ENCODE measurements at regions not wholly inside any gene's neighbourhood (a gene's known extent, or its start where the extent isn't known, plus 50 kb on each side); places are given as distances from the start of the nearest gene placed in this dataset.

DNA sequence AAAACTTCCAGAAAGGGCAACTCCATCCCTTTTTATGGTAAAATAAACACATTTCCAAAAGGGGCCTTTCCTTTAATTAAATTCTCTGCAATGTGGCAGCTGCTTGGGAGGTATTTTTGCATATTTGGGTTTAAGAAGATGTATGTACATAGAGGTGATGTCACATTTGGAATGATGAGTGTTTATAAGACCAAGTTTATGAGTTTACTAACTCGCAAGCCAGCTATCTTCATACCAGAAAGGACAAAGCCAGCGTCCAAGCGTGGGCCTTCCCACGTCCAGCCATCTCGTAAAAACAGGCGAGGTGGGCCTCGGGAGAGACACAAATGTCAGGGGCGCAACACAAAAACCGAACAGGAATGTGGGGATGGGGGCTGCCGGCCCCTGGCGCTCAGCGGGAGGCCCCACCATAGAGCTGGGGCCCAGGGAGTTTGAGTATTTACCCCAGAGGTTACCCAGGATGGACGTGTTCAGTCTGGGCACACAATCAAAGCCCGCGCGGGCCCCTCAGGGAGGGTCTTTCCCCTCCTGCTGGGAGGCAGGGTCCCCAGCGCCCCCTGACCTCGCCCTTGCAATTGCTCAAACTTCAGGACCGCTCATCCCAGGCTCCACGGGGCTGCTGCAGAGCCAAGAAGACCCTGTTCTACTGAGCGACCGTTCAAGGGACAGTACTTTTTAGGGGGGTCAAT is 137.3 kb downstream of the TWIST2 start:
- no peak for DNase-seq (ENCODE audit: low spot score)

DNA sequence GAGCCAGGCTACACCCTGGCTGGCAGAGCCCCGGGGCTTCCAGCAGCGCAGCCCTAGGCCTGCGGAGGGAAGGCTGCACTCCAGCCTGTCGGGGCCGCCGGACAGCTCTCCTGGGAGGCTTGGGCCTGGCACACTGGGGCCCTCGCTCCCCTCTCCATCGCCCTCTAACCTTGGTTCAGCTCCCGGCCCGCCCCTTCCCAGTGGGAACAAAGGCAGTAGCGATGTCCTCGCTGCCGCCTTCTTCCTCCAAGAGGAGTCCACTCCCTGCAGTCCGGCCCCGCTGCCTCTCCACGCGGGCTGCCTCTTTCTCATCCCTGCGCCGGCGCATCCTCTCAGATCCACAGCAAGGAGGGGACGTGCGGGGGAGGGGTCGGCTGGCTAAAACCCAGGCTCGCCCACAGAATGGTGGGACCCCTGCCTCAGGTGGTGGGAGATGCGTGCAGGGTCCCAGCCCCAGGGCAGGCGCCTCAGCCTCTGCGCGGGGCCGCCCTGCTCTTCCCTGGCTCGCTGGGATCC is 138.1 kb downstream of the TWIST2 start:
- no peak for DNase-seq (ENCODE audit: low spot score)

DNA sequence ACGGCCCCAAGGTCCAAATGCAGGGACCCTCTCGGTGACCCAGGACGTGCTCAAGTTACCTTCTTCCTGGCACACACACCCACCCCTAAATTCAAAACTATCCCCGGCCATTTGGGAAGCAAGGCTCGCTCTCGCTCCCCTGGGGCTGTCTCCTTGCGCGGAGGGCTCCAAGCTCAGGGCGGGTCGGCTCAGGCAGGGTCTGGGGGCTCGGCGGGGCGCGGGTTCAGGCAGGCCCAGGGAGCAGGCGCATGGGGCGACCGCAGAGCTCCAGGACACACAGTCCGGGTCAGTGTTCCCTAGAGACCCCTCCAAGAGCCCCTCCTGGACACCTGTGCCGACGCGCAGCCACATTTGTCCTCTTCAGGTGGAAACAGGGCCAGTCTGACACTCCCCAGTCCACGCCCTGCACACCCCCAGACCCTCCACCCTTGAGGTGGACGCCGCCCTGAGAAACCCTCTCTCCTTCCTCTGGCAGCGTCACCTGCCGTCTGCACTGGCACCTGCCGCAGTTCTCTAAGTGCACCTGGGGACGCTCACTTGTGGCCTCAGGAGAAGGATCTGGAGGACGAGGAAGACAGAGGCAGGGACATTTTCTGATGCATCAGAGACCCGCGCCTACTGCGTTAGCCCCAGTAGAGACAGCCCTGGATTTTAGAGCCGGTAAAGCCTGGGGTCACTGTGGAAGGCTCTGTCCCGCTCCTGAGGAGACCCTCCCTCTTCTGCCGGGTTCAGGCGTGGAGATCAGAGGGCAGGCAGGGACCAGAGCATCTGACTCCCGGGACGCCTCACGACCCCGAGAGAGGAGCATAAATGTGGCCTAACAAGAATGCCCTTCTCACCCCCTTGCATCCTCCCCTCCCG is 138.8 kb downstream of the TWIST2 start:
- no peak for DNase-seq (ENCODE audit: low spot score)

DNA sequence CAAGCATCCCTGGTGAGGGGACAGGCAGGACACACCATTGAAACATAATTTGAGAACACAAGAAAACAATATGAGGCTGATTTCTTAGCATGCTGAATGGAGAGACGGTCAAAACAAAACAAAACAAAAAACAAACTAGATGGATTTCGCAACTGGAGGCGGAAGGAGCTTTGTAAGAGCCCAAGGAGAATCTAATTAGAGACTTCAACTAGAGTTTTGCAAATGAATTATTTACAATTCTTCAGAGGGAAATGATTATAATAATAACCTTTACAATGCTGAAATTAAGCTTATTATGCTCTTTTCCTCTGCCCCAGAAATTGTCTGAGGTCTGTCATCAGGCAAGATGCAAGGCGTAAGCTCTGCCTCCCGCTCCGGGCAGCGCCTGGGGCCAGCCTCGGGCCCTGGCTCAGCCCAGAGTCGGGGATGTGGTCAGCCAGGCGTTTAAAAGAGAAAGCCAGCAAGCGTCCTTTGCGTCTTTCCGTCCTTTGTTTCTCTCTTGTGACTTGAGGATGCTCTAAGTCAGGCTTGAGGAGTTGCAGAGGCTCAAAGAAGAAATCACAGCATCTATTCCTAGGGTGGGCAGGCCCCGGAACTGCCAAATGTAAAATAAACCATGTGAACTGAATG is 139.6 kb downstream of the TWIST2 start:
- no peak for DNase-seq (ENCODE audit: low spot score)

DNA sequence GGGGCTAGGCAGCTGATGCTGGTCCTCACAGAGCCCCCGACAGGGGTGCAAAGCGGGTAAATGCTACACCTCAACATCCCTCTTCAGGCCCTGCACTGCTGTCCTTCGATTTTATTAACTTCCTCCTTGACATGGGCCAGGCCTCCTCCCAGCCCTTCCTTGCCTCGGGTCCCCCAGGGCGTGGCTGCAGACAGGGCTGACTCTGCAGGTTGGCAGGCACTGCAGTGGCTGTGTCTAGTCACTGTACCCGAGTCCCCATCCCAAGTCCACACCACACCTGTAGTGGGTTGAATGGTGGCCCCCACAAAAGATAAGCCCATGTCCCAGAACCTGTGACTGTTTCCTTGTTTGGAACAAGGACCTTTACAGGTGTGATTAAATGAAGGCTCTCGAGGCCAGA is 140.2 kb downstream of the TWIST2 start:
- no peak for DNase-seq (ENCODE audit: low spot score)

DNA sequence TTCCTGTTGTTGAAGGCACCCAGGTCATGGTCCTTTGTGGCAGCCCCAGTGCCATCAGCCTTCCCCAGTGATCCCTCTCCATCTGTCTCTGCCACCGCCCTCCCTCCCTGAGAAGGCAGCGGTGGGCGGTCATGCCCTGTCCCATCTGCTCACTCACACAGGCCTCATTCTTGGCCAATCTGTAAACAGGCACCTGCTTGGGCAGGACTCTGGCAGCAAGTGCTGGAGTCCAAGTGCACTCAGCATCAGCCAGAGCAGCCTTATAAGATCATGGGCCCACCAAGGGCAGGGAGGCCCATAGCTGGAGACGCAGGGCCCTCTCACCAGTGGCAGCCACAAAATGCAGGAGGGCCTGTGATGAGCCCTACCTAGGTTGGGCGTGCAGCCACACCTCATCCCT is 140.9 kb downstream of the TWIST2 start:
- no peak for DNase-seq (ENCODE audit: low spot score)

DNA sequence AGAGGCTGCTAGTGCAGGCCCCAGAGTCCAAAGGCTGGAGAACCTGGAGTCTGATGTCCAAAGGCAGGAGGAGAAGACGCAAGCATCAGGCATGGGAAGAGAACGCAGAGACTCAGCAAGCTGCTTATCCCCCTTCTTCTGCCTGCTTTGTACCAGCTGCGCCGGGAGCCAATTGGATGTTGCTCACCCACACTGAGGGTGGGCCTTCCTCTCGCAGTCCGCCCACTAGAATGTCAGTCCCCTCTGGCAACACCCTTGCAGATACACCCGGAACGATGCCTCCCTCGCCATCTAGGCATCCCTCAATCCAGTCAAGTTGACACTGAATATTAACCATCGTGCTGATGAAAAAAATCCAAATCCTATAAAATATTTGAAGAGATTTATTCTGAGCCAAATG is 141.6 kb downstream of the TWIST2 start:
- DNase-seq (ENCODE audit: low spot score) = no peak

DNA sequence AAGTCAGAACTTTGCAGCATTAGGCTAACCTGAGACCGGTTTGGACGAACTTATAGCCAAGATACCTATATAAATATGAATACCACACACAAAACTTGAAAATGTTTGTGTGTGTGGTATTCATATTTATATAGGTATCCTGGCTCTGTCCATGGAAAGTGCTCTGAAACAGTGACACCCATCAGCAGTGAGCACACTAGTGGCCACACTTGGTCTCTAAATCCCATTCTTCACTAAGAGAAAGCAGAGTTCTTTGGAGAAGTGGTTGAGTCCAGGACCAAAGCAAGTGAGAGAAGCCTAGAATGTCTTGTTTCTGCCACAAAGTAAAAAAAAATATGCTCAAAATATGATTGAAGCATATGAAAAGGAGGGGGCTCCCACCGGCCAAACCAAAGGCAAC is 146.5 kb downstream of the TWIST2 start:
- no peak for DNase-seq (ENCODE audit: low spot score)

DNA sequence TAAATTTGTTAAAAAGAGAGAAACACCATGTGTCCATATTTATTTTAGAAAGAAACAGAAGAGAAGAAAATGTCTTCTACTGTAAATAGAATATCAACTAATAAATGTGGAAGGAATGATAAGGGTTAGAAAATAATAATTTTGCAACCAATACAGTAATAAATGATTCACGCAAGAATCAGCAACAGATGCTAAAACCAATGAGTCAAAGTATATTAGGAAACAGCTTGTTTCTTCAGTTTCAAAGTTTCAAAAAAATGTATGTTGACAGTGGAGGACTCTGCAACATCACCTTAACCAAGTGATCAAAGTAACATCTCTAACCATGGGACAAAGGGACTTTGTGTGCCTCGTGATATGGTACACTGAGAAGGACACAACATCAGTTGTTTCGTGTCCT is 147.0 kb downstream of the TWIST2 start:
- no peak for DNase-seq (ENCODE audit: low spot score)

DNA sequence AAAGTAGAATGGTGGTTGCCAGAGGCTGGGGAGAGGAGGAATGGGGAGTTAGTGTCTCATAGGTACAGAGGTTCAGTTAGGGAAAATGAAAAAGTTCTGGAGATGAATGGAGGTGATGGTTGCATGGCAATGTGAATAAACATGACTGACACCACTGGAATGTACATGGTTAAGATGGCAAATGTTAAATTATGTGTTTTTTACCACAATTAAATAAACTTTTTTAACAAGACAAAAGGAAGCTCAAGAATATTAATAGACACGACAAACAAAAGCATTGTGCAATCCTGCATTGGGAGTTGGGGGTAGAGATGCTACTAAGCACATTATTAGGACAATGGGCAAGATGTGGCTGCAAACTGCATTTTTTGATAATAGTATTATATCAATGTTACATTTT is 147.7 kb downstream of the TWIST2 start:
- DNase-seq (ENCODE audit: low spot score) = no peak

DNA sequence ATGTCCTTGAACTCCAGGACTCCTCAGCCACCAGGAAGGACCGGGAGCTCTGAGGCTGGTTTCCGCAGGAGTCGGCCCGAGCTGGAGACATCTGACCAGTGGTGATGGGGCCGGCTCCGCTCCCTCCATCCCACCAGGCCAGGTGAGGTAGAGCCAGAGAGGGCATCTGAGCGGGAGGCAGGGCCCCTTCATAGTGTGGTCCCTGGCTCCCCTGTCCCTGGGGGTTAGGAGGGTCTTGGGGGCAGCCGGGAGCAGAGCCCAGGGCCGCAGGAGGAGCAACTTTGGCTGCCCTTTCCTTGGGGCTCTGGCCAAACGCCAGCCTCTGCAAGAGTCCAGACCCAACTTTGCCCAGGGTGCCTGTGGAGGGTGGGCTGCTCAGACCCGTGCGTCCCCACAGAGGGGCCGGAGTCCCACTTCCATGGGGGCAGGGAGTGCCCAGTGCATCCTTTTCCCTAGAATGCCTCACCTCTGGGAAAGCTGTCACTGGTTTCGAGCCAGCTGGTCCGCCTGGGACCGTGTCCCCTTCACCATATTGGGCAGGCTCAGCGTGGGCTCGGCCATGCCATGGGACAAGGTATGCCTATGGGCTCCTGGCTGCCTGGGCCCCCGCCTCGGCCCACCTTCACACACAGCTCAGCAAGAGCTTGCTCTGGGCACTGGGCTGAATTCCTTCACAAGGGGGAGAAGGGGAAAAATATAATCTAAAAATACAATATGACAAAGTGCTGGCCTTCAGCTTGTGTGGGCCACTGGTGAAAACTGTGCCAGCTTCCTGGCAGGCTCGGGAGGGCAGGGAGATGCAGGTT is 148.6 kb downstream of the TWIST2 start:
- DNase-seq (ENCODE audit: low spot score) = no peak

DNA sequence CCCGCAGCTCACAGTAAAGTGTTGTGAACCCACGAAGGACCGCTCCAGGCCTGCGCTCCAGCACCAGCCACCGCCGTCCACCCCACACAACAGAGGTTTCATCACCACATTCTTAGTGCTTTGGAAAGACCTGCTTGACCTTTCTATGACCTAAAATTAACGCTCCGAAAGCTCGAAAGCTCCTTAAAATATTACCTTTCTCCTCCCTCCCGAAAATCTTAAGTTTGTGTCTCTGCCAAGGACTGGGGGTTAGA is 149.2 kb downstream of the TWIST2 start:
- no peak for DNase-seq (ENCODE audit: low spot score)

DNA sequence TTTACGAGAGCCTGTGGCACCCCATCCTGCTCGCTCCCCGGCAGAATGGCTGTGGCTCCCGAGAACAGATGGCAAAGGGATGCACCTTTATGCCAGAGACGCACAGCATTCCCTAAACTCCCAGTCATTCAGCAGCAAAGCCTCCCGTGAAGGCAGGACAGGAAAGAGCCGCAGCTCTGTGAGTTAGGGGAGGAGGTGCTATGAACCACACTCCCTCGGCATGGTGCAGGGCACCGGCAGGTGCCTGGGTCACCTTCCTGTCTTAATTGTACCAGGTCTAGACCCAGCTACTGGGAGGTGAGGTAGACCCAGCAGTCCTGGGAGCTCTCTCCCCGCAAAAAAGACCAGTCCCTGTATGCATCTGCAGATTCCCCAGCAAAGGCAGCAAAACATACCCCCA is 149.8 kb downstream of the TWIST2 start:
- DNase-seq (ENCODE audit: low spot score) = no peak
